ENCODE measurements at regions not wholly inside any gene's neighbourhood (a gene's known extent, or its start where the extent isn't known, plus 50 kb on each side); places are given as distances from the start of the nearest gene placed in this dataset.

DNA sequence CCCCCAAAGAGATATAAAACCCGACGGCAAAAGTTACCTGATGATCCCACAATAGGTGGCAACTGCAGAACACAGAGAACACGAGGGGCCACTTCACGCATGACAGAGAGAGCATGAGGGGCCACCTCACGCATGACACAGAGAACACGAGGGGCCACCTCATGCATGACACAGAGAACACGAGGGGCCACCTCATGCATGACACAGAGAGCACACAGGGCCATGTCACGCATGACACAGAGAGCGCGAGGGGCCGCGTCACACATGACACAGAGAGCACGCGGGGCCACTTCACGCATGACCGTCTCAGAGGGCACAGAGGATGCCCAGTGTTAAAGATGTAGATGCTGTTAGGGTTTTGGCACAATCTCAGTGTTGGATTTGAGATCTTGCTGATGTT is 1359.5 kb downstream of the TBC1D22A start:
- Histone ChIP-seq H3K9me3 (ENCODE audit: low read length) (peaks cover 3% of the 10 kb centered on the region; the same call in 1 of the 2 replicates), H4K20me1 (ENCODE audit: insufficient read depth, low read length) (no peaks in the 10 kb centered on the region), H3K4me1 (ENCODE audit: insufficient read depth, low read length) (no peaks in the 10 kb centered on the region), H3K27ac (ENCODE audit: extremely low read length, insufficient read depth, low read length) (no peak overlapping the region), H2AFZ (ENCODE audit: low read length) (no peak overlapping the region), H3K4me3 (replicated peaks in 1 of 3; ENCODE audit: insufficient read depth in 1 of 3, low read depth in 2 of 3, low read length in 3 of 3) (no peak overlapping the region), H3K27me3 (ENCODE audit: control insufficient read depth in 1 of 2, insufficient read depth in 2 of 2, low read length in 2 of 2) (no peaks in the 10 kb centered on the region; a peak in 1 of 5 replicates), H3K79me2 (ENCODE audit: insufficient read depth, low read length) (no peaks in the 10 kb centered on the region), H3K36me3 (replicated peaks in 1 of 2; ENCODE audit: control insufficient read depth in 1 of 2, insufficient read depth in 2 of 2, low read length in 2 of 2) (no peaks in the 10 kb centered on the region), H3K9ac (ENCODE audit: insufficient read depth, low read depth, low read length) (no peak overlapping the region), H3K4me2 (ENCODE audit: low read depth, low read length) (no peak overlapping the region)
- no peak for ATAC-seq
- TF ChIP-seq ZFAT (CRISPR knock-in tag; conservative IDR thresholded peaks at IDR 0.05) (no peak), IKZF4 (CRISPR knock-in tag; IDR thresholded peaks at IDR 0.05; ENCODE audit: borderline replicate concordance, low read depth, not compliant biosample characterization) (no peak), ERF (CRISPR knock-in tag; IDR thresholded peaks at IDR 0.05) (no peak)
- no peak for FAIRE-seq
- in situ Hi-C loops (cut with HindIII; ENCODE audit: extremely low pct_ligation_motif_present, low pct_unique_long_range_greater_than_20kb) (no loop called here), intact Hi-C loops (cut with micrococcal nuclease; ENCODE audit: unreplicated experiment) (no loop called here)
- DNase-seq (ENCODE audit: low spot score): no peak
- 71% methylated on average over 10 of the region's 16 CpGs for WGBS (ENCODE audit: low lambda C conversion rate)
- ChIA-PET POLR2A (no interaction called here), CTCF (ENCODE audit: low intra/inter-chr PET ratio, low total read pairs) (no interaction called here)
- no TSS peak for BruUV-seq (replicated peaks)

DNA sequence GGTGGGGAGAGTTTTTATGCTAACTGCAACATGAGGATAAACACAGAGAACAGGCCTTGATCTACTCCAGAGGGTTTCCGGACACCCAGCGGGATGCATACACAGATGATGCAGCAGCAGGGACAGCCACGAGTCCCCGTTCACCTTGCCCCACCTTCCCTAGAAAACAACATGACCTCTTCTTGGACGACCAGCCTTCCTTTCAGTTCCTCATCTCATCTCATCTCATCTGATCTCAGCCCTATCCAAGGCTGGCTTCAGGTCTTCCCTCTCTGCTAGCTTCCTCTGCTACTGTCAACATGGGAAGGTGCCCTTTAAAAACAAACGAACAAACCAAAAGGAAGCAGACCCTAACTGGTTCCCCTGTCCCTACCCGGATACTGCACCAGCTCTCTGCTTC is 1356.2 kb downstream of the TBC1D22A start:
- FAIRE-seq (no peak), DNase-seq (ENCODE audit: low spot score) (no peak), ATAC-seq (no peak)
- Histone ChIP-seq H3K9ac (ENCODE audit: insufficient read depth, low read depth, low read length) (no peak overlapping the region), H3K27me3 (ENCODE audit: control insufficient read depth in 1 of 2, insufficient read depth in 2 of 2, low read length in 2 of 2) (no peaks in the 10 kb centered on the region; a peak in 1 of 5 replicates), H3K79me2 (ENCODE audit: insufficient read depth, low read length) (no peaks in the 10 kb centered on the region), H3K9me3 (ENCODE audit: low read length) (no peaks in the 10 kb centered on the region; the same call in 1 of the 2 replicates), H4K20me1 (ENCODE audit: insufficient read depth, low read length) (no peaks in the 10 kb centered on the region), H3K4me3 (replicated peaks in 1 of 3; ENCODE audit: insufficient read depth in 1 of 3, low read depth in 2 of 3, low read length in 3 of 3) (no peak overlapping the region), H3K27ac (ENCODE audit: extremely low read length, insufficient read depth, low read length) (no peak overlapping the region), H3K4me2 (ENCODE audit: low read depth, low read length) (no peak overlapping the region), H2AFZ (ENCODE audit: low read length) (no peak overlapping the region), H3K36me3 (replicated peaks in 1 of 2; ENCODE audit: control insufficient read depth in 1 of 2, insufficient read depth in 2 of 2, low read length in 2 of 2) (no peaks in the 10 kb centered on the region), H3K4me1 (ENCODE audit: insufficient read depth, low read length) (no peaks in the 10 kb centered on the region)
- CTCF ChIA-PET (ENCODE audit: low intra/inter-chr PET ratio, low total read pairs): no interaction called here
- no TSS peak for BruUV-seq (replicated peaks)
- in situ Hi-C loops (cut with HindIII; ENCODE audit: extremely low pct_ligation_motif_present, low pct_unique_long_range_greater_than_20kb): no loop called here
- intact Hi-C loops (cut with micrococcal nuclease; ENCODE audit: unreplicated experiment): no loop called here
- POLR2A ChIA-PET: no interaction called here
- WGBS (ENCODE audit: low lambda C conversion rate): 2% methylated on average over 6 of the region's 7 CpGs
- TF ChIP-seq, protein P1, sequence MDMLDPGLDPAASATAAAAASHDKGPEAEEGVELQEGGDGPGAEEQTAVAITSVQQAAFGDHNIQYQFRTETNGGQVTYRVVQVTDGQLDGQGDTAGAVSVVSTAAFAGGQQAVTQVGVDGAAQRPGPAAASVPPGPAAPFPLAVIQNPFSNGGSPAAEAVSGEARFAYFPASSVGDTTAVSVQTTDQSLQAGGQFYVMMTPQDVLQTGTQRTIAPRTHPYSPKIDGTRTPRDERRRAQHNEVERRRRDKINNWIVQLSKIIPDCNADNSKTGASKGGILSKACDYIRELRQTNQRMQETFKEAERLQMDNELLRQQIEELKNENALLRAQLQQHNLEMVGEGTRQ (IDR thresholded peaks at IDR 0.05; ENCODE audit: low read depth, low read length): no peak
- TF ChIP-seq, protein P1 (CRISPR knock-in tag; IDR thresholded peaks at IDR 0.05; ENCODE audit: borderline replicate concordance): no peak
- TF ChIP-seq, protein P2, sequence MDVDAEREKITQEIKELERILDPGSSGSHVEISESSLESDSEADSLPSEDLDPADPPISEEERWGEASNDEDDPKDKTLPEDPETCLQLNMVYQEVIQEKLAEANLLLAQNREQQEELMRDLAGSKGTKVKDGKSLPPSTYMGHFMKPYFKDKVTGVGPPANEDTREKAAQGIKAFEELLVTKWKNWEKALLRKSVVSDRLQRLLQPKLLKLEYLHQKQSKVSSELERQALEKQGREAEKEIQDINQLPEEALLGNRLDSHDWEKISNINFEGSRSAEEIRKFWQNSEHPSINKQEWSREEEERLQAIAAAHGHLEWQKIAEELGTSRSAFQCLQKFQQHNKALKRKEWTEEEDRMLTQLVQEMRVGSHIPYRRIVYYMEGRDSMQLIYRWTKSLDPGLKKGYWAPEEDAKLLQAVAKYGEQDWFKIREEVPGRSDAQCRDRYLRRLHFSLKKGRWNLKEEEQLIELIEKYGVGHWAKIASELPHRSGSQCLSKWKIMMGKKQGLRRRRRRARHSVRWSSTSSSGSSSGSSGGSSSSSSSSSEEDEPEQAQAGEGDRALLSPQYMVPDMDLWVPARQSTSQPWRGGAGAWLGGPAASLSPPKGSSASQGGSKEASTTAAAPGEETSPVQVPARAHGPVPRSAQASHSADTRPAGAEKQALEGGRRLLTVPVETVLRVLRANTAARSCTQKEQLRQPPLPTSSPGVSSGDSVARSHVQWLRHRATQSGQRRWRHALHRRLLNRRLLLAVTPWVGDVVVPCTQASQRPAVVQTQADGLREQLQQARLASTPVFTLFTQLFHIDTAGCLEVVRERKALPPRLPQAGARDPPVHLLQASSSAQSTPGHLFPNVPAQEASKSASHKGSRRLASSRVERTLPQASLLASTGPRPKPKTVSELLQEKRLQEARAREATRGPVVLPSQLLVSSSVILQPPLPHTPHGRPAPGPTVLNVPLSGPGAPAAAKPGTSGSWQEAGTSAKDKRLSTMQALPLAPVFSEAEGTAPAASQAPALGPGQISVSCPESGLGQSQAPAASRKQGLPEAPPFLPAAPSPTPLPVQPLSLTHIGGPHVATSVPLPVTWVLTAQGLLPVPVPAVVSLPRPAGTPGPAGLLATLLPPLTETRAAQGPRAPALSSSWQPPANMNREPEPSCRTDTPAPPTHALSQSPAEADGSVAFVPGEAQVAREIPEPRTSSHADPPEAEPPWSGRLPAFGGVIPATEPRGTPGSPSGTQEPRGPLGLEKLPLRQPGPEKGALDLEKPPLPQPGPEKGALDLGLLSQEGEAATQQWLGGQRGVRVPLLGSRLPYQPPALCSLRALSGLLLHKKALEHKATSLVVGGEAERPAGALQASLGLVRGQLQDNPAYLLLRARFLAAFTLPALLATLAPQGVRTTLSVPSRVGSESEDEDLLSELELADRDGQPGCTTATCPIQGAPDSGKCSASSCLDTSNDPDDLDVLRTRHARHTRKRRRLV (CRISPR knock-in tag; IDR thresholded peaks at IDR 0.05): no peak
- no peak for TF ChIP-seq STAT5B (CRISPR knock-in tag; IDR thresholded peaks at IDR 0.05)
- TF ChIP-seq PAF1 (CRISPR knock-in tag; IDR thresholded peaks at IDR 0.05): no peak
- TF ChIP-seq, protein P3, sequence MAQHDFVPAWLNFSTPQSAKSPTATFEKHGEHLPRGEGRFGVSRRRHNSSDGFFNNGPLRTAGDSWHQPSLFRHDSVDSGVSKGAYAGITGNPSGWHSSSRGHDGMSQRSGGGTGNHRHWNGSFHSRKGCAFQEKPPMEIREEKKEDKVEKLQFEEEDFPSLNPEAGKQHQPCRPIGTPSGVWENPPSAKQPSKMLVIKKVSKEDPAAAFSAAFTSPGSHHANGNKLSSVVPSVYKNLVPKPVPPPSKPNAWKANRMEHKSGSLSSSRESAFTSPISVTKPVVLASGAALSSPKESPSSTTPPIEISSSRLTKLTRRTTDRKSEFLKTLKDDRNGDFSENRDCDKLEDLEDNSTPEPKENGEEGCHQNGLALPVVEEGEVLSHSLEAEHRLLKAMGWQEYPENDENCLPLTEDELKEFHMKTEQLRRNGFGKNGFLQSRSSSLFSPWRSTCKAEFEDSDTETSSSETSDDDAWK (CRISPR knock-in tag; IDR thresholded peaks at IDR 0.05): no peak
- no peak for TF ChIP-seq HNRNPL (IDR thresholded peaks at IDR 0.05; ENCODE audit: low read depth, low read length)
- TF ChIP-seq HOXD1 (CRISPR knock-in tag; IDR thresholded peaks at IDR 0.05): no peak
- no peak for TF ChIP-seq SNAPC2 (CRISPR knock-in tag; IDR thresholded peaks at IDR 0.05)

All from HepG2 (cell line).